OCI-LY3 (cell line): ENCODE measurements at regions not wholly inside any gene's neighbourhood (a gene's known extent, or its start where the extent isn't known, plus 50 kb on each side); places are given as distances from the start of the nearest gene placed in this dataset.
"Not testable (repeated sequence)": the region's sequence is repeated elsewhere in the genome, so short reads cannot be mapped to it uniquely, and the experiment has no call there.

Experiments used
- CTCF ChIP-seq: fragments of 200-600, 300-600 bp; sonication (generic); IDR thresholded peaks from 2 replicates; pipeline ENCODE4 v1.5.1; 2014; ENCODE audit warnings: antibody characterized with exemption, low read length, low read depth
- EZH2phosphoT487 ChIP-seq: fragments of 200-600 bp; shearing (Covaris generic); IDR thresholded peaks from 2 replicates; pipeline ENCODE4 v1.6.1; 2018; ENCODE audit warnings: antibody characterized with exemption, mixed run types, low read depth

- not testable (repeated sequence) for TF ChIP-seq CTCF, EZH2phosphoT487
Observed at GRCh38 chr1:148210166-148210565, 58.1 kb upstream of the NBPF11 start.
